GM19395 (cell line): ENCODE measurements at regions not wholly inside any gene's neighbourhood (a gene's known extent, or its start where the extent isn't known, plus 50 kb on each side); places are given as distances from the start of the nearest gene placed in this dataset.

Source experiments
- ATAC-seq: cut with Tn5 transposase; IDR thresholded peaks from one replicate; pipeline ENCODE4 v1.9.1; 2021; ENCODE audit warnings: mild to moderate bottlenecking, moderate library complexity; ENCODE audit not compliant: unreplicated experiment

GRCh38 chr1:62917314-62917713, 133.4 kb downstream of the ATG4C start:
- no peak for ATAC-seq

- ATAC-seq, result no peak
These were observed 133.9 kb downstream of the ATG4C start for GRCh38 chr1:62917805-62918204.

- no peak for ATAC-seq
These were observed 134.8 kb downstream of the ATG4C start for GRCh38 chr1:62918700-62919099.

GRCh38 chr1:62922006-62922405, 138.1 kb downstream of the ATG4C start:
- no peak for ATAC-seq

GRCh38 chr1:62924983-62925790, 141.3 kb downstream of the ATG4C start:
- no peak for ATAC-seq

GRCh38 chr1:62926681-62927252, 142.8 kb downstream of the ATG4C start:
- no peak for ATAC-seq

- ATAC-seq, result no peak
These were observed 145.0 kb downstream of the ATG4C start for GRCh38 chr1:62928885-62929284.

- no peak for ATAC-seq
These were observed 153.8 kb downstream of the ATG4C start for GRCh38 chr1:62937634-62938296.

- no peak for ATAC-seq
These were observed 157.8 kb downstream of the ATG4C start for GRCh38 chr1:62941780-62942179.

GRCh38 chr1:62946511-62946910, 162.6 kb downstream of the ATG4C start:
- no peak for ATAC-seq

- no peak for ATAC-seq
These were observed 167.5 kb downstream of the ATG4C start for GRCh38 chr1:62951428-62951827.

GRCh38 chr1:62952596-62952995, 168.7 kb downstream of the ATG4C start:
- ATAC-seq, result no peak

- no peak for ATAC-seq
These were observed 169.7 kb downstream of the ATG4C start for GRCh38 chr1:62953633-62954032.

- no peak for ATAC-seq
These were observed 170.8 kb downstream of the ATG4C start for GRCh38 chr1:62954758-62955157.

GRCh38 chr1:62955666-62956065, 171.7 kb downstream of the ATG4C start:
- ATAC-seq, result no peak

GRCh38 chr1:62962014-62962812, 178.3 kb downstream of the ATG4C start:
- ATAC-seq, result no peak

- ATAC-seq, result peak; percentile 73
These were observed 179.2 kb downstream of the ATG4C start for GRCh38 chr1:62962901-62963776.

- peak; percentile 46 for ATAC-seq
These were observed 180.2 kb downstream of the ATG4C start for GRCh38 chr1:62964141-62964540.

GRCh38 chr1:62967031-62967430, 183.1 kb downstream of the ATG4C start:
- ATAC-seq, result no peak

- ATAC-seq, result no peak
These were observed 193.4 kb downstream of the ATG4C start for GRCh38 chr1:62977366-62977765.
